HG03280 (cell line): ENCODE measurements at regions not wholly inside any gene's neighbourhood (a gene's known extent, or its start where the extent isn't known, plus 50 kb on each side); places are given as distances from the start of the nearest gene placed in this dataset.
"Not testable (repeated sequence)": the region's sequence is repeated elsewhere in the genome, so short reads cannot be mapped to it uniquely, and the experiment has no call there.

Experiments used
- ATAC-seq: cut with Tn5 transposase; IDR thresholded peaks from one replicate; pipeline ENCODE4 v1.9.1; 2021; ENCODE audit warnings: mild to moderate bottlenecking, moderate library complexity; ENCODE audit not compliant: unreplicated experiment

- no peak for ATAC-seq
These were observed 382.5 kb upstream of the ADGRL3 start for GRCh38 chr4:60817609-60818008.

GRCh38 chr4:60822986-60823385 lies 377.1 kb upstream of the ADGRL3 start:
- no peak for ATAC-seq

DNA sequence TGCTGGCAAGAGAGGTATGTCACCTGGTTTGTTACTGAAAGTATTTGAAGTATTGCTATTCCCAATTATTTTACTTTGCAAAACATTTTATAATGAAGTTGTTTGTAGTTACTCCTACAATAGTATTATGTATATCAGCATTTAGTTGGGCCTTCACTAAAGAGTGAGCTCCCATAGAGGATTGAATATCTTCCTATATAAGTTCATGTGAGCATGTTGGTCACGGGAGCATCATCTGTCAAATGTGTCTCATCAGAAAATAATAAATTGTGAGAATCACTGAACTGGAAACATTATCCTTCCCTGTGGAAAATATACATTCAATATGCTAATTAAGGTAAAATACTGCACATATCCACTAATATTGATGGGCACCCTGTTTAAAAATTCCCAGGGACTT lies 360.1 kb upstream of the ADGRL3 start:
- ATAC-seq, result no peak

GRCh38 chr4:60846678-60847077 lies 353.4 kb upstream of the ADGRL3 start:
- no peak for ATAC-seq

DNA sequence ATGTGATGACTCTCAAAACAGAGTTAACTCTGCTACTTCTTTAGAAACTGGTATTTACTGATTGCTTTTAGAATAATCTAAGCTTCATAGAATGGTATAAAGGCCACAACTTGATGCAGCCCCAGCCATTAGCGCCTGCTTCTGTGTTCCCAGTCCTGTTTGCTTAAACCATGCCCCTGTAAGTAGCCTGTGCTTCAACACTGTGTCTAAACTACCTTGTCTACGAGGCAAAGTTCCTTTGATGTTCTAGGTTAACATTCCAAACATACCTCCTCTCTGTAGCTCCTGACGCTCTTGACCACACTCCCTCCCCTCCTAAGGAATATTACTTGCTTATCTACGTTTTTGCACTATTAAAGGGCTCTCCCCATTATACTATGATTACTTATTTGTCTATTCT lies 352.5 kb upstream of the ADGRL3 start:
- no peak for ATAC-seq

DNA sequence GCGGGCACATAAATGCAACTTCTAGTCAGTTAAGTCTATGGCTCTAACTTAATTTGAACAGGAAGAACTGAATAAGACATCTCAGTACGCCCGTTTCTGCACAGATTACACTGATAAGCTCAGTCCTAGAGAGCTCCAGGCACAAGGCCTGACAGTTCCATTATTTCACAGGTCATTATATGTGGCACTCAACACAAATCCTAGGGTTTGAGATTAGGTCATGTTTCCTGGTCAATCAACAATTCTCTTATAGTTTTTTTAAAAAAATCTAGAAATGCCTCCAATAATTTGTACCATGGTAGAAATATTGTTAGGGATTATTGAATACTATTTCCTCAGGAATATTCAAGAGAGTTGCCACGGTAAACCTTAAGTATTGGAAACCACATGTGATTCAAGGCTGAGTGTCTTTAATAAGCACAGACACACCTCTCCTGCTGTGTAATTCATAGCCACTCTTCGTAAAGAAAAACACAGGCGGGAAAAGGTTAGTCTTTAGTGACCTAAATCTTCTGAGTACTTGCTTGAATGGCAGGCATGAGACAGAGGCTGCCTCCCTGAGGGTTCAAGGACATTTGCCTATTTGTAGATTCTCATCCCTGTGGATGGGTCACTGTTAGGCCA lies 342.9 kb upstream of the ADGRL3 start:
- no peak for ATAC-seq

DNA sequence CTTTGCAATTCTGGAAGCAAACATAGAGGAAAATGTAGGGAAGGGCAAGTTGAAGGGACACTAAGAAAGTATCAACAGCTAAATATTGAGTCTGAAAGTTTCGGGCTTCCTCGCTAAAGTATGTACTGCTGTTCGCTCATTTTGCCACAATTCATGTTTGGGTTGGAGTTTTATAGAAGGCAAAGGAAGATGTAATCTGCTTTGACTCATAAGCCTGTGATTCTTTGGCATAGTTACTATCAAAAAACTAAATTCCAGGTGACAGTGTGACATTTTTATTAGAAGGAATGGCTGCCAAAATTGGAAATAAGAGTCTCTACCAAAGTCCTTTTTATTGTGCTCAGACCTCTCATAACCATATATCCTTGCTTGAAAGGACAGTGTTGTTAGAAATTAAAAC lies 336.7 kb upstream of the ADGRL3 start:
- no peak for ATAC-seq

- ATAC-seq, result no peak
These were observed 334.9 kb upstream of the ADGRL3 start for GRCh38 chr4:60865273-60865672.

GRCh38 chr4:60868232-60868960 lies 331.7 kb upstream of the ADGRL3 start:
- ATAC-seq, result no peak

DNA sequence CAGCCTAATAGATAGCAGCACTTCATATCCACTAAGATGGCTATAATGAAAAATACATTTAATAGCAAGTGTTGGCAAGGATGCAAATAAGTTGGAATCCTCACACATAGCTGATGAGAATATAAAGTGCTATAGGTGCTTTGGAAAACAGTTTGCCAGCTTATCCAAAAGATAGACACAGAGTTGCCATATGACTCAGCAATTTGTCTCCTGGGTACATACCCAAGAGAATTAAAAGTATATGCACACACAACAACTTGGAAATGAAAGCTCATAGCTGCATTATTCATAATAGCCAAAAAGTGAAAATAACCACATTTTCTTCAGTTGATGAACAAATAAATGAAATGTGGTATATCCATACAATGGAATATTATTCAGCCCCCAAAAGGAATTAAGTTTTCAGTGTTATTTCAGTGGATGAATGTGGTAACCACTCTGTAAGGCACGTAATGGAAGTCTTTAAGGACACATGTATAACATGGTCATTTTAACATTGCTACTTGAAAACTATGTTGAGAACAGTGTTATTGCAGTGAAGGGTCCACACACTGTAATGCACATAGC lies 320.9 kb upstream of the ADGRL3 start:
- ATAC-seq, result no peak

GRCh38 chr4:60884587-60884986 lies 315.5 kb upstream of the ADGRL3 start:
- no peak for ATAC-seq

DNA sequence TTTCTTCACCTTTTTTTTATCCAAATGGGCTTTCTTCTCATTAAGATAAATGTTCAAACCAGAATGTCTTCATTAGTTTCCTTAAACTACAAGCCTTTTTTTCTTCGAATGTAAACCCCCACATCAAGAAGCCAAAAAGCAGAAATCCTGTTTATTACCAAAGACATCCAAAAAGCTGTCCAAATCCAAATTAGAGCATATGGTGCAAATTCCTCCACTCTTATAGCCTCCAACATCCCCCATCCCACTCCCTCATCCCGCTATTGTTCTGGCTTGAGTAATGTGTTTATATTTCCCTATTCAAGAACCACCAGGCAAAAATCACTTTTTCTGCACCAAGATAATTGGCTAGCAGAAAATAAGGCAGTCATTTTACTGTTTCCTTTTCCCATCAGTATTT lies 315.1 kb upstream of the ADGRL3 start:
- ATAC-seq, result no peak

DNA sequence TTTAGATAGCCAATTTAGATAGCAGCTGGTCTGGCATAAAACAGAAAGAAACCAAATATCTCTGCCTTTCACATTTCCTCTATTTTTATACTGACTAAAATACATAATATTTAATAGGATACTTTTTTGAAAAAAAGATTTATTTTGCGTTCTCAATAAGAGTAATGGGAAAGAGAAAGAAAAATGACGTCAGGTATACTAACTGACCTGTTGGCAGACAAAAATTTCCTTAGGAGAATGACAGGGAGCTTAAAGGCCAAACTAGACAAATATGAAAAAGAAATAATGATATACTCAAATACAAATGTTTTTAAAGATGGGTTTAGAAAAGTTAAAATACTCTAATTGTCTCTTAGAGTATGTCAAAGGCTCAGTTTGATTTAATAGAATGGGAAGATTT lies 309.4 kb upstream of the ADGRL3 start:
- ATAC-seq, result no peak

DNA sequence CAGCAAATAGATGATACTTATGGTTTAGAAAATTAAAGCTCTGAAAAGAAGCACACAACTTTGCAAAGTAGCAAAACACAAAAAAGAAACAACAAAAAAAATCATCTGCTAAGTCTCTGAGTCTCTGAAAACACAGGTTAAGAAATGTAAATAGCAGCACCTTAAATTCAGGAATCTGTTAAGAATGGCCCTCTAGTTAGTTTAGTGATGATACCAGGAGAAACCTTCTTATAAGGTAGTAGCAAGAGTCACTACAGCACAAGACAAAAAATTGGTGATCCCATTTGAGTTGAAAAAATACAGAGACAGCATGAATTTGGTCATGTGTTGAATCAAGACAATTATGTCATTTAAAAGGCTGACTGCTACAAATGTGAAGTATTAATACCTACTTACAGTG lies 308.2 kb upstream of the ADGRL3 start:
- ATAC-seq, result no peak

- no peak for ATAC-seq
These were observed 302.7 kb upstream of the ADGRL3 start for GRCh38 chr4:60897415-60897814.

GRCh38 chr4:60905162-60905561 lies 295.0 kb upstream of the ADGRL3 start:
- no peak for ATAC-seq

GRCh38 chr4:60911127-60911526 lies 289.0 kb upstream of the ADGRL3 start:
- no peak for ATAC-seq

DNA sequence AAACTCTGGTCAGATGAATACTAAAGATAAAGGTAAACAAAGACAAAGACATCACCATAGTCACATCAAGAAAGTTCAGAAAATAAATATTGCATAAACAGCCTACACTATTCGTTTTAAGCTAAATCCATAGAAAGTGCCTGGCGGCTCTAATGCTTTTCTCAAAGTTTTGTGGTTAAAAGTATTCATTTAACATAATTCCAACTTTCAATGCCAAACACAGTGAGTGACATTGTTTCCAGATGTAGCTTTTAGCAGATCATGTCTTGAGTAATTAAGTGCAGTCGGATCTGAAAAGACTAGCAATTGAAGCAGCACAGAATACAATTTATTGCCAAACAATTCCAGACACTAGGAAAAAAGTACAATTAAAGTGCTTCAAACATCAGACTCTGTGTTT lies 287.1 kb upstream of the ADGRL3 start:
- no peak for ATAC-seq

DNA sequence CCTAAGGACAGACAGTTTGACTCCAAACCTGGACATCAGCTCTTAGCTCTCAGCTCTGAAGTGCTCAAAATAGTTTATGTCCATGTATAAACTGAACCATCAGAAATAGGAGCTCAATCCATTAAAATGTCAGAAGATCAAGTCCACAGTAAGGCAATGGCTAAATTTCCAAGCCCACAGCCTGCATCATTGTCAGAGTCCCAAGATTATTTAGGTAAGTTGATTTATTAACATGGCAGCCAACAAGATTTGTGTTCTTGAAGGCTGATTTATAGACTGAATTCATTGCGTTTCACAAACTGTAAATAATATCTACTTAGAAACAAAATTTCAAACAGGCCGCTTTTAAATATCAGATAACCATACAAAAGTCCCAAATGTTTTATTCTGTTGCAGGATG lies 286.5 kb upstream of the ADGRL3 start:
- no peak for ATAC-seq

GRCh38 chr4:60921735-60922134 lies 278.4 kb upstream of the ADGRL3 start:
- ATAC-seq, result not testable (repeated sequence)

DNA sequence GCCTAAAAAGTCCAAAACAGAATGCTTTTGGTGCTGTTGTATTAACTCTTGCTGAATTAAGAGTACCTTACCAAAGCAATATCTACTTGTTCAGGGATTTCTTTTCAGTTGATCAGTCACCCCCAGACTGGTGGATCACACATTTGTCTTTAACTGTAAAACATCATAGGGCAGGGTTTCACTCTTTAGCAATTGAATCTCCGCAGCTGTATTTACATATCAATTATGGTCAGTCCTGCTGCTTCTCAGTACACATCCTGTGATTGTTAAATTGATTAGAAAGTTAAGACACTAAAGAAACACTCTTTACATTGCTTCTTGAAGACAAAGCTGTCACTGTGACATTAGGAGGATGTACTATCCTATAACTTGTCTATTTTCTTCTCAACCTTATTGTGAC lies 277.1 kb upstream of the ADGRL3 start:
- no peak for ATAC-seq

- no peak for ATAC-seq
These were observed 273.5 kb upstream of the ADGRL3 start for GRCh38 chr4:60926624-60927023.

- no peak for ATAC-seq
These were observed 269.3 kb upstream of the ADGRL3 start for GRCh38 chr4:60930866-60931265.
